Peyer's patch (tissue), 4 donors: ENCODE measurements at regions not wholly inside any gene's neighbourhood (a gene's known extent, or its start where the extent isn't known, plus 50 kb on each side); places are given as distances from the start of the nearest gene placed in this dataset.

ENCODE experiments used
- CTCF ChIP-seq, 6 experiments: fragments of 450-650 bp in 4 of 6; fragments of 200-600 bp in 2 of 6; sonication (generic) in 1 of 6; IDR thresholded peaks; one replicate each; pipeline ENCODE4 v1.5.1; 2017 to 2019; ENCODE audit warnings: antibody characterized with exemption in 6 of 6, mild to moderate bottlenecking in 3 of 6, moderate library complexity in 1 of 6
- POLR2A ChIP-seq, 2 donors: fragments of 450-650 bp; IDR thresholded peaks; one replicate each; pipeline ENCODE4 v1.5.1; 2017; ENCODE audit warnings: antibody characterized with exemption in 2 of 2, mild to moderate bottlenecking in 2 of 2, moderate library complexity in 2 of 2

- TF ChIP-seq CTCF (IDR thresholded peaks at IDR 0.05) (no peak), POLR2A (IDR thresholded peaks at IDR 0.05) (no peak)
These were observed 68.5 kb downstream of the DHCR7 start for GRCh38 chr11:71379701-71380100.
